ENCODE measurements at regions not wholly inside any gene's neighbourhood (a gene's known extent, or its start where the extent isn't known, plus 50 kb on each side); places are given as distances from the start of the nearest gene placed in this dataset.
A peak's percentile ranks its signal among the peaks of the same experiment; 100 is the strongest.
"Not testable (repeated sequence)": the region's sequence is repeated elsewhere in the genome, so short reads cannot be mapped to it uniquely, and the experiment has no call there.

GRCh38 chr3:117809186-117810081, 1099.9 kb downstream of the TUSC7 start:
- DNase-seq (ENCODE audit: low read depth): no peak

- no peak for DNase-seq (ENCODE audit: low read depth)
Observed at GRCh38 chr3:117811786-117812185, 1102.2 kb downstream of the TUSC7 start.

- no peak for DNase-seq (ENCODE audit: low read depth)
Observed at GRCh38 chr3:117814975-117815374, 1105.4 kb downstream of the TUSC7 start.

GRCh38 chr3:117817103-117817502, 1107.5 kb downstream of the TUSC7 start:
- DNase-seq (ENCODE audit: low read depth): no peak

- no peak for DNase-seq (ENCODE audit: low read depth)
Observed at GRCh38 chr3:117818592-117818991, 1109.0 kb downstream of the TUSC7 start.

GRCh38 chr3:117820658-117821299, 1111.2 kb downstream of the TUSC7 start:
- no peak for DNase-seq (ENCODE audit: low read depth)

- DNase-seq (ENCODE audit: low read depth): no peak
Observed at GRCh38 chr3:117822416-117822815, 1112.8 kb downstream of the TUSC7 start.

GRCh38 chr3:117836296-117836695, 1126.7 kb downstream of the TUSC7 start:
- DNase-seq (ENCODE audit: low read depth): no peak

- no peak for DNase-seq (ENCODE audit: low read depth)
Observed at GRCh38 chr3:117837391-117837790, 1127.8 kb downstream of the TUSC7 start.

- DNase-seq (ENCODE audit: low read depth): peak; percentile 6
Observed at GRCh38 chr3:117842086-117842485, 1132.5 kb downstream of the TUSC7 start.

GRCh38 chr3:117843356-117843755, 1133.8 kb downstream of the TUSC7 start:
- DNase-seq (ENCODE audit: low read depth): no peak

GRCh38 chr3:117844676-117845075, 1135.1 kb downstream of the TUSC7 start:
- peak; percentile 4 for DNase-seq (ENCODE audit: low read depth)

GRCh38 chr3:117846238-117846637, 1136.7 kb downstream of the TUSC7 start:
- no peak for DNase-seq (ENCODE audit: low read depth)

- no peak for DNase-seq (ENCODE audit: low read depth)
Observed at GRCh38 chr3:117848606-117849005, 1139.0 kb downstream of the TUSC7 start.

- DNase-seq (ENCODE audit: low read depth): peak; percentile 1
Observed at GRCh38 chr3:117853923-117854668, 1144.5 kb downstream of the TUSC7 start.

GRCh38 chr3:117856354-117856753, 1146.8 kb downstream of the TUSC7 start:
- no peak for DNase-seq (ENCODE audit: low read depth)

GRCh38 chr3:117863146-117863545, 1153.6 kb downstream of the TUSC7 start:
- no peak for DNase-seq (ENCODE audit: low read depth)

- DNase-seq (ENCODE audit: low read depth): no peak
Observed at GRCh38 chr3:117865338-117865737, 1155.8 kb downstream of the TUSC7 start.

- peak; percentile 1 for DNase-seq (ENCODE audit: low read depth)
Observed at GRCh38 chr3:117868766-117869165, 1159.2 kb downstream of the TUSC7 start.

- DNase-seq (ENCODE audit: low read depth): no peak
Observed at GRCh38 chr3:117871934-117872333, 1162.4 kb downstream of the TUSC7 start.

- not testable (repeated sequence) for DNase-seq (ENCODE audit: low read depth)
Observed at GRCh38 chr3:117872594-117873248, 1161.9 kb downstream of the IGSF11 start.

Data from myocyte (in vitro differentiated cells).